DND-41 (cell line): ENCODE measurements at regions not wholly inside any gene's neighbourhood (a gene's known extent, or its start where the extent isn't known, plus 50 kb on each side); places are given as distances from the start of the nearest gene placed in this dataset.

Experiments
- ATAC-seq: fragments of 200-7000 bp; cut with Tn5 transposase; 3 replicates; pipeline ENCODE4 v1.9.1; 2021; ENCODE audit warnings: low read depth; ENCODE audit not compliant: insufficient read depth
- DNase-seq: peaks from one replicate; pipeline ENCODE4 v3.0.0-alpha.2; 2020
- H2AFZ ChIP-seq: 2 replicates; pipeline ENCODE4 v1.6.0; 2012; ENCODE audit warnings: low read depth, low read length
- H3K27ac ChIP-seq: 2 replicates; pipeline ENCODE4 v1.5.1; 2012; ENCODE audit warnings: low read length, inconsistent platforms
- H3K27me3 ChIP-seq: fragments of 200-600 bp; sonication (generic); 2 replicates; pipeline ENCODE4 v1.6.0; 2012; ENCODE audit warnings: low read length, mild to moderate bottlenecking, inconsistent platforms; ENCODE audit not compliant: insufficient read depth, poor library complexity
- H3K36me3 ChIP-seq: 2 replicates; pipeline ENCODE4 v1.5.1; 2012; ENCODE audit warnings: low read length, inconsistent platforms; ENCODE audit not compliant: insufficient read depth
- H3K4me1 ChIP-seq: 2 replicates; pipeline ENCODE4 v1.5.1; 2012; ENCODE audit warnings: mild to moderate bottlenecking, low read length; ENCODE audit not compliant: insufficient read depth
- H3K4me2 ChIP-seq: 2 replicates; pipeline ENCODE4 v1.6.0; 2012; ENCODE audit warnings: mild to moderate bottlenecking, moderate library complexity, low read length, inconsistent platforms; ENCODE audit not compliant: insufficient read depth
- H3K4me3 ChIP-seq, 2 experiments: fragments of 200-600 bp in 1 of 2; shearing (Covaris generic) in 1 of 2; 2 replicates each; pipeline ENCODE4 v1.5.1; 2012 to 2016; ENCODE audit warnings: inconsistent platforms in 2 of 2, low read length in 2 of 2, mild to moderate bottlenecking in 2 of 2, low read depth in 1 of 2, moderate library complexity in 1 of 2
- H3K79me2 ChIP-seq: 2 replicates; pipeline ENCODE4 v1.6.0; 2012; ENCODE audit warnings: low read length, inconsistent platforms; ENCODE audit not compliant: insufficient read depth
- H3K9ac ChIP-seq: 2 replicates; pipeline ENCODE4 v1.6.0; 2012; ENCODE audit warnings: low read depth, mild to moderate bottlenecking, inconsistent platforms, low read length, moderate library complexity
- H3K9me3 ChIP-seq: 2 replicates; pipeline ENCODE4 v1.5.1; 2012; ENCODE audit warnings: low read length, moderate library complexity, mild to moderate bottlenecking, inconsistent platforms; ENCODE audit not compliant: insufficient read depth, severe bottlenecking
- H4K20me1 ChIP-seq: 2 replicates; pipeline ENCODE4 v1.6.0; 2012; ENCODE audit warnings: low read length; ENCODE audit not compliant: insufficient read depth
- CTCF ChIP-seq: IDR thresholded peaks from 2 replicates; pipeline ENCODE4 v1.5.1; 2012; ENCODE audit warnings: borderline replicate concordance, low read length, moderate library complexity, mild to moderate bottlenecking; ENCODE audit not compliant: poor library complexity, severe bottlenecking; ENCODE audit errors: extremely low read depth
- EZH2 ChIP-seq: IDR thresholded peaks from 3 replicates; pipeline ENCODE4 v1.6.1; 2012; ENCODE audit warnings: borderline replicate concordance, low read depth, mild to moderate bottlenecking, moderate library complexity, low read length, inconsistent platforms; ENCODE audit not compliant: severe bottlenecking

GRCh38 chr1:8089535-8090228, 63.6 kb upstream of the ERRFI1 start:
- Histone ChIP-seq H3K4me2 (no peak overlapping the region), H4K20me1 (no peaks in the 10 kb centered on the region), H3K36me3 (no peaks in the 10 kb centered on the region), H3K27ac (no peak overlapping the region), H3K9me3 (no peaks in the 10 kb centered on the region), H3K9ac (no peak overlapping the region), H3K4me1 (no peaks in the 10 kb centered on the region), H3K79me2 (no peaks in the 10 kb centered on the region), H3K27me3 (peaks cover 14% of the 10 kb centered on the region), H2AFZ (no peak overlapping the region), H3K4me3 (no peak overlapping the region)
- TF ChIP-seq CTCF, result no peak
- no peak for TF ChIP-seq EZH2
- no peak for ATAC-seq
- no peak for DNase-seq

GRCh38 chr1:8086055-8086454, 59.9 kb upstream of the ERRFI1 start:
- Histone ChIP-seq H4K20me1 (no peaks in the 10 kb centered on the region), H3K79me2 (no peaks in the 10 kb centered on the region), H3K4me1 (no peaks in the 10 kb centered on the region), H3K36me3 (no peaks in the 10 kb centered on the region), H2AFZ (no peak overlapping the region), H3K4me2 (no peak overlapping the region), H3K27ac (no peak overlapping the region), H3K27me3 (peaks cover 12% of the 10 kb centered on the region), H3K9me3 (no peaks in the 10 kb centered on the region), H3K9ac (no peak overlapping the region), H3K4me3 (no peak overlapping the region)
- no peak for TF ChIP-seq CTCF
- TF ChIP-seq EZH2, result no peak
- no peak for DNase-seq
- ATAC-seq, result no peak

GRCh38 chr1:8084913-8085312, 58.8 kb upstream of the ERRFI1 start:
- Histone ChIP-seq H2AFZ (no peak overlapping the region), H3K4me1 (no peaks in the 10 kb centered on the region), H3K79me2 (no peaks in the 10 kb centered on the region), H3K4me3 (no peak overlapping the region), H3K4me2 (no peak overlapping the region), H3K36me3 (no peaks in the 10 kb centered on the region), H3K9me3 (no peaks in the 10 kb centered on the region), H3K27me3 (peaks cover 12% of the 10 kb centered on the region), H3K9ac (no peak overlapping the region), H4K20me1 (no peaks in the 10 kb centered on the region), H3K27ac (no peak overlapping the region)
- no peak for ATAC-seq
- no peak for DNase-seq
- TF ChIP-seq CTCF, result no peak
- TF ChIP-seq EZH2, result no peak
